SK-N-SH treated with all-trans-retinoic acid at 6 μM for 48 hours (cell line): ENCODE measurements at regions not wholly inside any gene's neighbourhood (a gene's known extent, or its start where the extent isn't known, plus 50 kb on each side); places are given as distances from the start of the nearest gene placed in this dataset.
"Not testable (repeated sequence)": the region's sequence is repeated elsewhere in the genome, so short reads cannot be mapped to it uniquely, and the experiment has no call there.

Experiments used
- ATAC-seq: fragments of 200-7000 bp; cut with Tn5 transposase; 3 replicates; pipeline ENCODE4 v1.9.1; 2020; ENCODE audit warnings: mild to moderate bottlenecking, moderate library complexity
- ARNTL ChIP-seq: fragments of 450-650 bp; formaldehyde crosslinking; IDR thresholded peaks from 2 replicates; pipeline ENCODE4 v1.5.0; 2020; ENCODE audit warnings: low read depth, mild to moderate bottlenecking, moderate library complexity, borderline replicate concordance
- CREB5 ChIP-seq: fragments of 250-450 bp; sonication (Bioruptor Pico); IDR thresholded peaks from 2 replicates; pipeline ENCODE4 v1.5.1; 2020; ENCODE audit warnings: low read depth, mild to moderate bottlenecking, moderate library complexity
- CSDC2 ChIP-seq: fragments of 250-450 bp; sonication (Bioruptor Pico); IDR thresholded peaks from 2 replicates; pipeline ENCODE4 v1.5.0; 2020; ENCODE audit warnings: mild to moderate bottlenecking, moderate library complexity
- GLIS3 ChIP-seq: fragments of 250-450 bp; sonication (Bioruptor Pico); IDR thresholded peaks from 2 replicates; pipeline ENCODE4 v1.5.0; 2020; ENCODE audit warnings: mild to moderate bottlenecking, moderate library complexity
- ISL1 ChIP-seq: fragments of 250-450 bp; sonication (Bioruptor Pico); IDR thresholded peaks from 2 replicates; pipeline ENCODE4 v2.1.2; 2022; ENCODE audit warnings: mild to moderate bottlenecking, moderate library complexity
- OSR1 ChIP-seq: fragments of 250-450 bp; sonication (Bioruptor Pico); IDR thresholded peaks from 2 replicates; pipeline ENCODE4 v1.8.0; 2022; ENCODE audit warnings: moderate library complexity, mild to moderate bottlenecking, inconsistent platforms
- POU6F1 ChIP-seq: fragments of 250-450 bp; sonication (Bioruptor Pico); IDR thresholded peaks from 2 replicates; pipeline ENCODE4 v1.8.0; 2021; ENCODE audit warnings: low read depth, mild to moderate bottlenecking, moderate library complexity, borderline replicate concordance
- RARB ChIP-seq: fragments of 250-450 bp; sonication (Bioruptor Pico); IDR thresholded peaks from 2 replicates; pipeline ENCODE4 v1.8.0; 2021; ENCODE audit warnings: mild to moderate bottlenecking, moderate library complexity
- TOX ChIP-seq: fragments of 250-450 bp; sonication (Bioruptor Pico); IDR thresholded peaks from 2 replicates; pipeline ENCODE4 v1.8.0; 2021; ENCODE audit warnings: mild to moderate bottlenecking, moderate library complexity, borderline replicate concordance
- ZC3H10 ChIP-seq: fragments of 250-450 bp; sonication (Bioruptor Pico); IDR thresholded peaks from 2 replicates; pipeline ENCODE4 v1.5.1; 2021; ENCODE audit warnings: mild to moderate bottlenecking, moderate library complexity
- ZFP3 ChIP-seq: fragments of 250-450 bp; sonication (Bioruptor Pico); IDR thresholded peaks from 2 replicates; pipeline ENCODE4 v1.5.0; 2020; ENCODE audit warnings: mild to moderate bottlenecking, moderate library complexity
- ZFP30 ChIP-seq: fragments of 450-650 bp; formaldehyde crosslinking; IDR thresholded peaks from 2 replicates; pipeline ENCODE4 v1.5.0; 2022; ENCODE audit warnings: mild to moderate bottlenecking, moderate library complexity
- ZNF565 ChIP-seq: fragments of 450-650 bp; formaldehyde crosslinking; conservative IDR thresholded peaks from 2 replicates; pipeline ENCODE4 v1.5.0; 2020; ENCODE audit warnings: low read depth, mild to moderate bottlenecking, moderate library complexity
- ZNF70 ChIP-seq: fragments of 450-650 bp; formaldehyde crosslinking; IDR thresholded peaks from 2 replicates; pipeline ENCODE4 v1.5.0; 2020; ENCODE audit warnings: mild to moderate bottlenecking, moderate library complexity
- ZNF8 ChIP-seq: fragments of 450-650 bp; formaldehyde crosslinking; IDR thresholded peaks from 2 replicates; pipeline ENCODE4 v1.5.0; 2020; ENCODE audit warnings: mild to moderate bottlenecking, moderate library complexity
- TF ChIP-seq, protein P1 (sequence below): fragments of 250-450 bp; sonication (Bioruptor Pico); IDR thresholded peaks from 2 replicates; pipeline ENCODE4 v1.5.1; 2021; ENCODE audit warnings: mild to moderate bottlenecking, moderate library complexity
- TF ChIP-seq, protein P2 (sequence below): fragments of 250-450 bp; sonication (Bioruptor Pico); IDR thresholded peaks from 2 replicates; pipeline ENCODE4 v1.5.0; 2020; ENCODE audit warnings: mild to moderate bottlenecking, moderate library complexity
- TF ChIP-seq, protein P3 (sequence below): fragments of 250-450 bp; sonication (Bioruptor Pico); IDR thresholded peaks from 2 replicates; pipeline ENCODE4 v1.8.0; 2020; ENCODE audit warnings: mild to moderate bottlenecking, moderate library complexity, borderline replicate concordance

DNA sequence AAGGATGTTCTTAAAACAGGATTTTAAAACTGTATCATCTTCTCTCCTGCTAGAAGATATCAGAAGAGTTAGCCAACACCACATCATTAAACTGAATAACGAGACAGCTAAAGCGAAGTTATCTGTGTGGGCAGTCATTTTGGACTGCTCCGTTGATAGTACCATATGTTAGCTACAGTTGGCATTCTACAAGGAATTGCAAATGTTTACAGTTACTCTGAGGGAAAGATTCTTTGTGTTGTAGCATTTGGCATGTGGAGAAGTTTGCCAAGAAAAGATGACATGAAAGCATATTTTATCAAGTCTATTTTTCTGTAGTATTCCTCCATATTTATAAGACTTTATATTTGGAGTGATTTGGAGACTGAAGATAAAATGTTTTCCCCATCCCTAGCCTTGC, 464.4 kb upstream of the POM121L12 start:
- TF ChIP-seq ARNTL (CRISPR knock-in tag), result no peak
- no peak for ATAC-seq

- ATAC-seq, result no peak
- TF ChIP-seq CREB5 (CRISPR knock-in tag) (no peak), RARB (CRISPR knock-in tag) (no peak)
These were observed 466.3 kb upstream of the POM121L12 start for GRCh38 chr7:52569151-52569550.

GRCh38 chr7:52565974-52566373, 469.5 kb upstream of the POM121L12 start:
- TF ChIP-seq ZNF8 (CRISPR knock-in tag), result no peak
- no peak for TF ChIP-seq OSR1 (CRISPR knock-in tag)
- ATAC-seq, result no peak

- ATAC-seq, result no peak
- no peak for TF ChIP-seq ZNF565
- no peak for TF ChIP-seq CSDC2 (CRISPR knock-in tag)
- TF ChIP-seq GLIS3 (CRISPR knock-in tag), result no peak
- TF ChIP-seq ZNF70 (CRISPR knock-in tag), result no peak
- no peak for TF ChIP-seq ZC3H10
- TF ChIP-seq, protein P1, sequence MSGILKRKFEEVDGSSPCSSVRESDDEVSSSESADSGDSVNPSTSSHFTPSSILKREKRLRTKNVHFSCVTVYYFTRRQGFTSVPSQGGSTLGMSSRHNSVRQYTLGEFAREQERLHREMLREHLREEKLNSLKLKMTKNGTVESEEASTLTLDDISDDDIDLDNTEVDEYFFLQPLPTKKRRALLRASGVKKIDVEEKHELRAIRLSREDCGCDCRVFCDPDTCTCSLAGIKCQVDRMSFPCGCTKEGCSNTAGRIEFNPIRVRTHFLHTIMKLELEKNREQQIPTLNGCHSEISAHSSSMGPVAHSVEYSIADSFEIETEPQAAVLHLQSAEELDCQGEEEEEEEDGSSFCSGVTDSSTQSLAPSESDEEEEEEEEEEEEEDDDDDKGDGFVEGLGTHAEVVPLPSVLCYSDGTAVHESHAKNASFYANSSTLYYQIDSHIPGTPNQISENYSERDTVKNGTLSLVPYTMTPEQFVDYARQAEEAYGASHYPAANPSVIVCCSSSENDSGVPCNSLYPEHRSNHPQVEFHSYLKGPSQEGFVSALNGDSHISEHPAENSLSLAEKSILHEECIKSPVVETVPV (CRISPR knock-in tag), result no peak
- no peak for TF ChIP-seq TOX (CRISPR knock-in tag)
- TF ChIP-seq, protein P2, sequence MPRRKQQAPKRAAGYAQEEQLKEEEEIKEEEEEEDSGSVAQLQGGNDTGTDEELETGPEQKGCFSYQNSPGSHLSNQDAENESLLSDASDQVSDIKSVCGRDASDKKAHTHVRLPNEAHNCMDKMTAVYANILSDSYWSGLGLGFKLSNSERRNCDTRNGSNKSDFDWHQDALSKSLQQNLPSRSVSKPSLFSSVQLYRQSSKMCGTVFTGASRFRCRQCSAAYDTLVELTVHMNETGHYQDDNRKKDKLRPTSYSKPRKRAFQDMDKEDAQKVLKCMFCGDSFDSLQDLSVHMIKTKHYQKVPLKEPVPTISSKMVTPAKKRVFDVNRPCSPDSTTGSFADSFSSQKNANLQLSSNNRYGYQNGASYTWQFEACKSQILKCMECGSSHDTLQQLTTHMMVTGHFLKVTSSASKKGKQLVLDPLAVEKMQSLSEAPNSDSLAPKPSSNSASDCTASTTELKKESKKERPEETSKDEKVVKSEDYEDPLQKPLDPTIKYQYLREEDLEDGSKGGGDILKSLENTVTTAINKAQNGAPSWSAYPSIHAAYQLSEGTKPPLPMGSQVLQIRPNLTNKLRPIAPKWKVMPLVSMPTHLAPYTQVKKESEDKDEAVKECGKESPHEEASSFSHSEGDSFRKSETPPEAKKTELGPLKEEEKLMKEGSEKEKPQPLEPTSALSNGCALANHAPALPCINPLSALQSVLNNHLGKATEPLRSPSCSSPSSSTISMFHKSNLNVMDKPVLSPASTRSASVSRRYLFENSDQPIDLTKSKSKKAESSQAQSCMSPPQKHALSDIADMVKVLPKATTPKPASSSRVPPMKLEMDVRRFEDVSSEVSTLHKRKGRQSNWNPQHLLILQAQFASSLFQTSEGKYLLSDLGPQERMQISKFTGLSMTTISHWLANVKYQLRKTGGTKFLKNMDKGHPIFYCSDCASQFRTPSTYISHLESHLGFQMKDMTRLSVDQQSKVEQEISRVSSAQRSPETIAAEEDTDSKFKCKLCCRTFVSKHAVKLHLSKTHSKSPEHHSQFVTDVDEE (CRISPR knock-in tag), result no peak
- no peak for TF ChIP-seq ZFP3 (CRISPR knock-in tag)
These were observed 479.6 kb upstream of the POM121L12 start for GRCh38 chr7:52555805-52556204.

DNA sequence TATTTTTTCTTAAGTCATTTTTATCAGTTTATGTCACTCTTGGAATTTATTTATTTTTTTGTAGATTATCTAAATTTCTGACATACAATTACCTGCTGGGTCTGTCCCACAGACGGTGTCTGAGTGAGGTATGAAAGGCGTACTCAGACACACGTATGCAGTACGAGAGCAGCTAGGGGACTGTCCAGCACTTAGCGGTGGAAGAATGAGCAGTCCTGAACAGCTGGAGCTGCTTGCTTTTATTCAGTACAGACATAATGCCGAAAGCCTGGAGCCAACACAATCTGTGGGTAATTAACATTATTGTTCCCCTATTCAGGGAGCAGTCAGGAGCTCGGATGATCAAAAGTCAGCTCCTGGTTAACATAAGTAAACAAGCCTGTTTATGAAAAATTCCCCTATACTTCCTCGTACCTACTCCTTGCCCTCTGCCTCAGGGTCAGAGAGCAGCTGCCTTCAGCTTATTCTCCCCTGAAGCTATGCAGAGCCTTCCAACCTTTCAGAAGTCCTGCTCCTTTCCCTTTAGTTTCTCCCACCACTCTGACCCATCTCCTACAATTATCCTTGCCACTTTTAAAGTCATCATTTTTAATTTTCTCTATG, 488.0 kb upstream of the POM121L12 start:
- TF ChIP-seq, protein P3, sequence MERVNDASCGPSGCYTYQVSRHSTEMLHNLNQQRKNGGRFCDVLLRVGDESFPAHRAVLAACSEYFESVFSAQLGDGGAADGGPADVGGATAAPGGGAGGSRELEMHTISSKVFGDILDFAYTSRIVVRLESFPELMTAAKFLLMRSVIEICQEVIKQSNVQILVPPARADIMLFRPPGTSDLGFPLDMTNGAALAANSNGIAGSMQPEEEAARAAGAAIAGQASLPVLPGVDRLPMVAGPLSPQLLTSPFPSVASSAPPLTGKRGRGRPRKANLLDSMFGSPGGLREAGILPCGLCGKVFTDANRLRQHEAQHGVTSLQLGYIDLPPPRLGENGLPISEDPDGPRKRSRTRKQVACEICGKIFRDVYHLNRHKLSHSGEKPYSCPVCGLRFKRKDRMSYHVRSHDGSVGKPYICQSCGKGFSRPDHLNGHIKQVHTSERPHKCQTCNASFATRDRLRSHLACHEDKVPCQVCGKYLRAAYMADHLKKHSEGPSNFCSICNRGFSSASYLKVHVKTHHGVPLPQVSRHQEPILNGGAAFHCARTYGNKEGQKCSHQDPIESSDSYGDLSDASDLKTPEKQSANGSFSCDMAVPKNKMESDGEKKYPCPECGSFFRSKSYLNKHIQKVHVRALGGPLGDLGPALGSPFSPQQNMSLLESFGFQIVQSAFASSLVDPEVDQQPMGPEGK (CRISPR knock-in tag), result no peak
- no peak for TF ChIP-seq POU6F1 (CRISPR knock-in tag)
- TF ChIP-seq ISL1, result no peak
- TF ChIP-seq ZFP3 (CRISPR knock-in tag), result no peak
- TF ChIP-seq ZFP30 (CRISPR knock-in tag), result no peak
- TF ChIP-seq TOX (CRISPR knock-in tag), result no peak
- no peak for TF ChIP-seq OSR1 (CRISPR knock-in tag)
- no peak for TF ChIP-seq GLIS3 (CRISPR knock-in tag)
- no peak for TF ChIP-seq ZC3H10
- ATAC-seq, result no peak

- ATAC-seq, result not testable (repeated sequence)
These were observed 494.2 kb upstream of the POM121L12 start for GRCh38 chr7:52541198-52541765.
